RWPE1 (cell line): ENCODE measurements at regions not wholly inside any gene's neighbourhood (a gene's known extent, or its start where the extent isn't known, plus 50 kb on each side); places are given as distances from the start of the nearest gene placed in this dataset.

Experiments used
- CTCF ChIA-PET: fragments of 350-600 bp; sonication (Branson Sonifier 250); formaldehyde crosslinking; extraction: SDS; loops from one replicate; lab custom pipeline; 2021; lab: Yijun Ruan, JAX
- POLR2A ChIA-PET: fragments of 400-600 bp; formaldehyde crosslinking; extraction: SDS; loops from one replicate; lab custom pipeline; 2020; ENCODE audit warnings: antibody characterized with exemption; ENCODE audit not compliant: low non-redundant PET; lab: Yijun Ruan, JAX
- DNase-seq: peaks from one replicate; pipeline ENCODE4 v3.0.0; 2012; ENCODE audit warnings: low spot score
- H3K27ac ChIP-seq: fragments of 450-650 bp; 2 replicates; pipeline ENCODE4 v1.5.1; 2017
- TF ChIP-seq, protein P1 (sequence below): fragments of 450-650 bp; conservative IDR thresholded peaks from 2 replicates; pipeline ENCODE4 v1.5.1; 2017; ENCODE audit warnings: low read depth, mild to moderate bottlenecking

DNA sequence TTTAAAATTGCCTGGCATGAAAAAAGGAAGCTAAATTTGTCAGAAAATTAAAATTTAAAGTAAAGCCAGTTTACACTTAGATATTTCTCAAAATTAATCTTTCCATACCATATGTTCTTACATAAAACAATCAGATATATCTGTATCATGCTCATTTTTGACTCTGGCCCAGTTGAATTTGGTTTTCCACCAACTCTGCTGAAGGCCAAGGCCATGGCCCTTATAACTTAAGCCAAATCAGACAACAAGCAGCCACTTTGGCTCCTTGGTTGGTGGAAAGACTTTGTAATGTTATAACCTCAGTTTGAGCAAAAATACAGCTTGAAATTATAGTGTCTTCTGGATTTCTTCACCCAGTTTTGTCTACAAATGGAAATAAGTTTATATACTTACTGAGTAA is 97.3 kb downstream of the CENPW start:
- ChIA-PET CTCF (interaction anchor here (0.5 kb wide), 1 partner anchor 664 kb away, joined by 6 read pairs; no protein-coding TSS in a partner anchor), POLR2A (no interaction called here)
- TF ChIP-seq, protein P1, sequence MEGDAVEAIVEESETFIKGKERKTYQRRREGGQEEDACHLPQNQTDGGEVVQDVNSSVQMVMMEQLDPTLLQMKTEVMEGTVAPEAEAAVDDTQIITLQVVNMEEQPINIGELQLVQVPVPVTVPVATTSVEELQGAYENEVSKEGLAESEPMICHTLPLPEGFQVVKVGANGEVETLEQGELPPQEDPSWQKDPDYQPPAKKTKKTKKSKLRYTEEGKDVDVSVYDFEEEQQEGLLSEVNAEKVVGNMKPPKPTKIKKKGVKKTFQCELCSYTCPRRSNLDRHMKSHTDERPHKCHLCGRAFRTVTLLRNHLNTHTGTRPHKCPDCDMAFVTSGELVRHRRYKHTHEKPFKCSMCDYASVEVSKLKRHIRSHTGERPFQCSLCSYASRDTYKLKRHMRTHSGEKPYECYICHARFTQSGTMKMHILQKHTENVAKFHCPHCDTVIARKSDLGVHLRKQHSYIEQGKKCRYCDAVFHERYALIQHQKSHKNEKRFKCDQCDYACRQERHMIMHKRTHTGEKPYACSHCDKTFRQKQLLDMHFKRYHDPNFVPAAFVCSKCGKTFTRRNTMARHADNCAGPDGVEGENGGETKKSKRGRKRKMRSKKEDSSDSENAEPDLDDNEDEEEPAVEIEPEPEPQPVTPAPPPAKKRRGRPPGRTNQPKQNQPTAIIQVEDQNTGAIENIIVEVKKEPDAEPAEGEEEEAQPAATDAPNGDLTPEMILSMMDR, result no peak
- no peak for DNase-seq
- H3K27ac ChIP-seq, result no peak overlapping the region

DNA sequence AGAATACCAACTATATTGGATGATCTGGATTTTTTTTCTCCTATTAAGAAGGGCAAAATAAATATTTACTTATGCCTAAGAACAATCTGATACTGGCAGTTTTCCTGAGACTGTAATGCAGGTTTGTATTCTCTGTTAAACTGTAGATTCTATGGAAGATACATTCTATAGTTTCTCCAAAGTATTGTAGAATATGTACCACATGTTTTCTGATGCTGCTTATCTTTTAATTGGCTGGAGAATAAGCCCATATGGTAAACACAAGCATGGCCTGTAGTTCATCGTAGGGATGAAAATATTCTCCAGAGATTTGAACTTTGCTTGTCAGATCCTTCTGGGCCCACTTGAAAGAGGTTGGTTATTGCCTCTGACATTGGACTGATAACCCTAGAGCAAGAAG is 99.1 kb downstream of the CENPW start:
- no peak for DNase-seq
- POLR2A ChIA-PET, result no interaction called here
- TF ChIP-seq, protein P1, result no peak
- no peak overlapping the region for H3K27ac ChIP-seq
- CTCF ChIA-PET, result no interaction called here

DNA sequence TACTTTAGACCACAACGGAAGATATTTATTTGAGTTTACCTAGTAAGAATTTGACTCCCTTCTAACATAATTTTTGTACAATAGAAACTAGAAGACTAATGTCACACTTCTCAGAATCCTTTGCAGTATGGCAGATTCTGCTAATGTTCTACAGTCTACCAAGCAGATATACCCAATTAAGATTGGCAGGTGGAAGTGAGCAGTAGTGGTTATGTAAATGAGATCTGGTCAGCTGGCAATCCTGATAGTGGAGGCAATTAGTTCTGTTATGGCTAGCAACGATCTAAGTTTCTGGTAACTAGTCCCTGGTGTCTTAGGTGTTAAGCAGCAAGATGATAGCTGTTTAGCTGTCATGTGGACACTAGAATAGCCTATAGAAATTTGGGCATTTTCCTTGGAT is 101.0 kb downstream of the CENPW start:
- no peak overlapping the region for H3K27ac ChIP-seq
- ChIA-PET POLR2A (no interaction called here), CTCF (interaction anchor here (0.6 kb wide), 1 partner anchor 73 kb away, joined by 3 read pairs; no protein-coding TSS in a partner anchor)
- no peak for DNase-seq
- TF ChIP-seq, protein P1, result no peak

DNA sequence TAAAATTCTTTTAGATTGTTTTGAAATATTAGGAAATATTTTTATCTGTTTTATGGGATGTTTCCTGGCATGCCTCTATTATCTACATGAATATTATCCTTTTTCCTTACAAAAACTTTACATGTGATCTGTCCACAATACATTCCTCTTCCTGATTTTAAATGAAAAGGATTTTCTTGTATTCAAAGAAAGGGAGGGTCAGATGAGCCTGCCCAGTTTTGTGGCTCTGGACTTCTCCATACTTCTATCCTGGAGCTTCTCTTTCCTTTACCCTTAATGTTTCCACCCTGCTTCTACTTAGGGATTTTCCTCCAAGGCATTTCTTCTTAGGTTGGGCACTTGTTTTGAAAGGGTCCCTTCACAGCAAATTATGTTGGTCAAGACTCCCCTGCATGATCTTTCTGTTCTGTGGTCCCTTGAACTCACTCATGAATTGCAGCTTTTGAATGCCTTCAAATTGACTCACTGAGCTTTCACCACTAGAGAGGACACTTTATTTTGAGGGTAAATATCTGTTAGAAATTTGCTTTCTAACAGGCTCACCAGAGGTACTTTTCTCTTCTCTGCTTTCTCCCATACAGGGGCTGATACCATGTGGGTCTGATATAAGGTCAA is 104.9 kb downstream of the CENPW start:
- POLR2A ChIA-PET, result no interaction called here
- DNase-seq, result no peak
- TF ChIP-seq, protein P1, result no peak
- CTCF ChIA-PET, result no interaction called here
- H3K27ac ChIP-seq, result no peak overlapping the region

DNA sequence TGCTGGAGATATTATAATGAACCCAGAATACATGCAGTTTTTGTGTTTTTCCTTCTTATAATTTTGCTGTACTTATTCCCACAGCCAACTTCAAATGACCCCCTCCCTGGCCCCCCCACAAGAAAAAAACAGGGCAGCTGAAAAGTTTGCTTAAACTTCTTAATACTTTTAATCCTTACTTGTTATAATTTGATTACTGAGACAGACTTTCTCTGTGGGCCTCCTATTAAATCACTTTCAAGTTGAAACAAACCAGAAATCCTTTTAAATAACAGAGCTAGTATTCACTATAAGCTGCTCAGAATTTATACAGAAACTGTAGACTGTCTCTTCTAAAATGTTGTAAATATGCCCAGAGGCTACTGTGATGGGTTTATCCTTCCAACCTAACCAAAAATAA is 106.3 kb downstream of the CENPW start:
- DNase-seq, result no peak
- H3K27ac ChIP-seq, result no peak overlapping the region
- ChIA-PET CTCF (no interaction called here), POLR2A (no interaction called here)
- TF ChIP-seq, protein P1, result no peak

DNA sequence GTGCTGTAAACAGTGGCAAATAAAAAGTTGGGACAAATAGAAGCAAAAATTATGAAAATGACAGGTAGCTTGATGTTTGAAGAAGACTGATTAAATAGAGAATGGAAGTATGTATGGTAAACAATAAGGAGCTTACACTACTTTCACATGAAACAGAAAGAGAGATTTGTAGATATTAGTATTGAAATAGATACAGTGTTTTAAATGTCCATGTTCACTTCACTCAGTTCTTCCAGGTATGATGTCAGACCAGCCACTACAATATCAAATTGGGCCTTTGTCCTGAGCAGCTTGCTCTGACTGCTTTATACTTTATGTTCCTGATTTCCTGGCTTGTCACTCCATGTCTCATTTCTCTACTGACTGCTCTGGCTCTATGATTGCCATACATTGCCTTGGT is 107.5 kb downstream of the CENPW start:
- TF ChIP-seq, protein P1, result no peak
- DNase-seq, result no peak
- no peak overlapping the region for H3K27ac ChIP-seq
- POLR2A ChIA-PET, result no interaction called here
- CTCF ChIA-PET, result interaction anchor here (0.6 kb wide), 1 partner anchor 27 kb away, joined by 3 read pairs; no protein-coding TSS in a partner anchor
